ENCODE measurements at regions not wholly inside any gene's neighbourhood (a gene's known extent, or its start where the extent isn't known, plus 50 kb on each side); places are given as distances from the start of the nearest gene placed in this dataset.

- Histone ChIP-seq H3K27ac (no peak overlapping the region), H3K27me3 (no peaks in the 10 kb centered on the region), H3K4me3 (no peak overlapping the region), H3K9me3 (no peaks in the 10 kb centered on the region), H3K36me3 (no peaks in the 10 kb centered on the region), H3K4me1 (peaks cover 0 to 9% of the 10 kb centered on the region in 2 donors)
- DNase-seq (ENCODE audit: low spot score), result no peak
- no peak for TF ChIP-seq CTCF (IDR thresholded peaks at IDR 0.05)
These were observed 56.9 kb upstream of the ARRDC4 start for GRCh38 chr15:97903560-97903959.

GRCh38 chr15:97903971-97904572 lies 56.4 kb upstream of the ARRDC4 start:
- no peak overlapping the region for H3K4me3 ChIP-seq

GRCh38 chr15:97909291-97909891 lies 51.1 kb upstream of the ARRDC4 start:
- Histone ChIP-seq H3K4me1 (peaks cover 0 to 2% of the 10 kb centered on the region in 2 donors), H3K4me3 (no peak overlapping the region), H3K9me3 (no peaks in the 10 kb centered on the region), H3K27me3 (no peaks in the 10 kb centered on the region), H3K27ac (no peak overlapping the region), H3K36me3 (no peaks in the 10 kb centered on the region)
- DNase-seq (ENCODE audit: low spot score), result peak; percentile 78
- TF ChIP-seq CTCF (IDR thresholded peaks at IDR 0.05), result peak; percentile 93

More at GRCh38 chr15:97903971-97904572, 56.4 kb upstream of the ARRDC4 start:
- Histone ChIP-seq H3K27ac (no peak overlapping the region), H3K27me3 (no peaks in the 10 kb centered on the region), H3K4me1 (peaks cover 0 to 9% of the 10 kb centered on the region in 2 donors), H3K9me3 (no peaks in the 10 kb centered on the region), H3K36me3 (no peaks in the 10 kb centered on the region)
- DNase-seq (ENCODE audit: low spot score), result no peak
- peak; percentile 38 to 82 for TF ChIP-seq CTCF (IDR thresholded peaks at IDR 0.05)
